Neural progenitor cell (in vitro differentiated cells): ENCODE measurements at regions not wholly inside any gene's neighbourhood (a gene's known extent, or its start where the extent isn't known, plus 50 kb on each side); places are given as distances from the start of the nearest gene placed in this dataset.

Experiments used
- DNase-seq: peaks from one replicate; pipeline ENCODE4 v3.0.0-alpha.2; 2016; ENCODE audit warnings: low spot score
- H2AFZ ChIP-seq: fragments of 200-600 bp; sonication (generic); replicated peaks from 2 replicates; pipeline ENCODE4 v1.6.1; 2016; ENCODE audit warnings: antibody characterized with exemption
- H3F3A ChIP-seq: fragments of 200-600 bp; sonication (generic); 2 replicates; pipeline ENCODE4 v1.6.1; 2016; ENCODE audit warnings: antibody characterized with exemption, low read depth
- H3K27ac ChIP-seq: fragments of 200-600 bp; sonication (generic); 2 replicates; pipeline ENCODE4 v1.5.1; 2016; ENCODE audit warnings: mild to moderate bottlenecking
- H3K27me3 ChIP-seq: fragments of 200-600 bp; sonication (generic); 2 replicates; pipeline ENCODE4 v1.6.1; 2016; ENCODE audit warnings: mild to moderate bottlenecking, moderate library complexity
- H3K36me3 ChIP-seq: fragments of 200-600 bp; sonication (generic); 2 replicates; pipeline ENCODE4 v1.5.1; 2016
- H3K4me1 ChIP-seq: fragments of 200-600 bp; sonication (generic); 2 replicates; pipeline ENCODE4 v1.6.1; 2016; ENCODE audit warnings: mixed run types
- H3K4me2 ChIP-seq: fragments of 200-600 bp; sonication (generic); 2 replicates; pipeline ENCODE4 v1.6.1; 2016
- H3K4me3 ChIP-seq: fragments of 200-600 bp; sonication (generic); 2 replicates; pipeline ENCODE4 v1.5.1; 2016
- H3K79me2 ChIP-seq: fragments of 200-600 bp; sonication (generic); 2 replicates; pipeline ENCODE4 v1.6.1; 2016; ENCODE audit warnings: low read depth
- H3K9ac ChIP-seq: fragments of 200-600 bp; sonication (generic); 2 replicates; pipeline ENCODE4 v1.6.1; 2016
- H3K9me3 ChIP-seq: fragments of 200-600 bp; sonication (generic); 2 replicates; pipeline ENCODE4 v1.5.1; 2016; ENCODE audit warnings: low read depth
- H4K20me1 ChIP-seq: fragments of 200-600 bp; sonication (generic); 2 replicates; pipeline ENCODE4 v1.6.1; 2016; ENCODE audit warnings: low read depth
- H3K27ac Mint-ChIP-seq: 3 replicates; pipeline ENCODE4 v1.8.0; 2021; ENCODE audit warnings: mixed read lengths
- H3K27me3 Mint-ChIP-seq: 2 replicates; pipeline ENCODE4 v1.8.0; 2022; ENCODE audit warnings: low read depth, mild to moderate bottlenecking, inconsistent platforms, moderate library complexity, mixed read lengths; ENCODE audit not compliant: insufficient read depth
- H3K36me3 Mint-ChIP-seq: 3 replicates; pipeline ENCODE4 v1.8.0; 2021; ENCODE audit warnings: mixed read lengths
- H3K4me1 Mint-ChIP-seq: 3 replicates; pipeline ENCODE4 v1.8.0; 2021; ENCODE audit warnings: mixed read lengths
- H3K4me3 Mint-ChIP-seq: 3 replicates; pipeline ENCODE4 v1.8.0; 2021; ENCODE audit warnings: mild to moderate bottlenecking, moderate library complexity, mixed read lengths
- H3K9me3 Mint-ChIP-seq: 3 replicates; pipeline ENCODE4 v1.8.0; 2020; ENCODE audit warnings: mixed read lengths
- EZH2 ChIP-seq: fragments of 200-600 bp; sonication (generic); IDR thresholded peaks from 2 replicates; pipeline ENCODE4 v1.6.1; 2017; ENCODE audit warnings: antibody characterized with exemption, mild to moderate bottlenecking, moderate library complexity
- EZH2phosphoT487 ChIP-seq: fragments of 200-600 bp; sonication (generic); IDR thresholded peaks from 2 replicates; pipeline ENCODE4 v1.6.1; 2017; ENCODE audit warnings: antibody characterized with exemption
- TF ChIP-seq, protein P1 (sequence below): fragments of 200-600 bp; sonication (generic); IDR thresholded peaks from 2 replicates; pipeline ENCODE4 v1.5.1; 2017; ENCODE audit warnings: antibody characterized with exemption, mild to moderate bottlenecking

DNA sequence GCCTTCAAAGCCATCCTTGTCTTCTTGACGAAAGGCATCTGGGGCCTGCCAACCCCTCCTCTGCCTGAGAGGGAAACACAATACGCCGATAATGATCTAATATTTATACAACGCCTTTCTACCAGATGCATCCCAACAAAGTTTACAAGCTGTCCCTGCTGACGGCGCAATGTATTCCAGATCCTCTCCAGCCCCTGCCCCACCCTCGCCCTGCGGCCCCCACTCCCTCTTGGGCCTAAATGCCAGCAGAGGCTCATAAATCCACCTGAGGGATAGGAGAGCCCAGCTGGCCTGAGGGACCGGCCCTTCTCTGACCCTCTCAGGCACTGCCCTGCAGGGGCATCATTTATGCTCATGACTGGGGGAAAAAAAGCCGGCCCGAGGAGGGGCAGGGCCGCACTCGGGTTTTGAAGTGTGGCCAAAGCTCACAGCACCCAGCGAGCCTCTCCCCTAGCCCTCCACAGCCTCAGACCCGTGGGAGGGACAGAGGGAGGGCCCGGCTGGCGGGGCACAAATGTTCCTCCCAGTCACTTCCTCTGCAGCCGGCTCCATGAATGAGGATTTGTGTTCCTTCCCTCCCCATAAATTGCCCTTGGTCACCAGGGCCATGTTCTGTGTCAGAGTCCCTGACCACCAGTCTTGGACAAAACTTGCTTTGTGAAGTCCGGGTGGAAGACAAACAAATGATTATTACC is 140.3 kb downstream of the FOXD2 start:
- Mint-ChIP-seq H3K9me3 (no peaks in the 10 kb centered on the region), H3K27me3 (peaks cover 17% of the 10 kb centered on the region), H3K27ac (peak overlapping the region; percentile 70), H3K4me3 (no peak overlapping the region), H3K4me1 (peaks cover 28% of the 10 kb centered on the region), H3K36me3 (no peaks in the 10 kb centered on the region)
- Histone ChIP-seq H2AFZ (no peak overlapping the region), H4K20me1 (no peaks in the 10 kb centered on the region), H3K4me3 (no peak overlapping the region), H3K27me3 (no peaks in the 10 kb centered on the region), H3K36me3 (no peaks in the 10 kb centered on the region), H3K27ac (no peak overlapping the region), H3K9me3 (no peaks in the 10 kb centered on the region), H3F3A (no peaks in the 10 kb centered on the region), H3K79me2 (no peaks in the 10 kb centered on the region), H3K9ac (no peak overlapping the region), H3K4me2 (no peak overlapping the region), H3K4me1 (peaks cover 6% of the 10 kb centered on the region)
- TF ChIP-seq EZH2phosphoT487 = no peak
- TF ChIP-seq EZH2 = no peak
- TF ChIP-seq, protein P1, sequence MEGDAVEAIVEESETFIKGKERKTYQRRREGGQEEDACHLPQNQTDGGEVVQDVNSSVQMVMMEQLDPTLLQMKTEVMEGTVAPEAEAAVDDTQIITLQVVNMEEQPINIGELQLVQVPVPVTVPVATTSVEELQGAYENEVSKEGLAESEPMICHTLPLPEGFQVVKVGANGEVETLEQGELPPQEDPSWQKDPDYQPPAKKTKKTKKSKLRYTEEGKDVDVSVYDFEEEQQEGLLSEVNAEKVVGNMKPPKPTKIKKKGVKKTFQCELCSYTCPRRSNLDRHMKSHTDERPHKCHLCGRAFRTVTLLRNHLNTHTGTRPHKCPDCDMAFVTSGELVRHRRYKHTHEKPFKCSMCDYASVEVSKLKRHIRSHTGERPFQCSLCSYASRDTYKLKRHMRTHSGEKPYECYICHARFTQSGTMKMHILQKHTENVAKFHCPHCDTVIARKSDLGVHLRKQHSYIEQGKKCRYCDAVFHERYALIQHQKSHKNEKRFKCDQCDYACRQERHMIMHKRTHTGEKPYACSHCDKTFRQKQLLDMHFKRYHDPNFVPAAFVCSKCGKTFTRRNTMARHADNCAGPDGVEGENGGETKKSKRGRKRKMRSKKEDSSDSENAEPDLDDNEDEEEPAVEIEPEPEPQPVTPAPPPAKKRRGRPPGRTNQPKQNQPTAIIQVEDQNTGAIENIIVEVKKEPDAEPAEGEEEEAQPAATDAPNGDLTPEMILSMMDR = no peak
- DNase-seq = no peak

DNA sequence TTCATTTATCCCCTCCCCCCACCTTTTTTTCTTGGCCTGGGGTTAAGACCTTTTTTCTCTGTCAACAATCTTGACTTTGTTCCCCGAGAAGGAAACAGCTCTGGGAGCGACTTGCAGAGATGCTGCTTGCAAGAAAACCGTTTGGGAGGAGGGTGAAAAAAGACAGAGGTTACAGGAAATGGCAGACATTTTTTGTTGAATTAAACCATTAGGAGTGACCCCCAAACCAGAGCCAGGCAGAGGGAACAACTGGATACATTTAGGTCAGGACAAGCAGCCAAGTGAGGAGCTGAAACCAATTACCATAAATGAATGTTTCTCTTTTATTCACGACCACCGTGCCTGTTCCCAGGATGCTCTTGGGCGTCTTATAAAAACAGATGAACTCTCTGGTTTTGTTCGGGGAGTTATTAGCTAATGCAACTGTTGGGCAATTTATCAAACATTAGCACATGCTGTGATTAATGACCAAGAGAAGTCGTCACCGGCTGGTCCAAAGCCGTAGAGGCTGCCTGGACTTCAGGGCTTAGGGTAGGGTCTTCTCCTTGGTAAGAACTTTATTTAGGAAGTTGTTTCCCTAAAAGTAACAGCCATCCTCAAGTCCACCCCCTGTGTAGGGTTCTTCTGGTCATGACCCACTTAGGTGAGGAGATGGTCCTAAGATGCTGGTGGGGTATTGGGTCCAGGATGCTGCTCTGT is 141.0 kb downstream of the FOXD2 start:
- Histone ChIP-seq H3K4me1 (peaks cover 3% of the 10 kb centered on the region), H3K4me2 (no peak overlapping the region), H3K9ac (no peak overlapping the region), H3K9me3 (no peaks in the 10 kb centered on the region), H2AFZ (no peak overlapping the region), H3K36me3 (no peaks in the 10 kb centered on the region), H3K79me2 (no peaks in the 10 kb centered on the region), H3K27me3 (no peaks in the 10 kb centered on the region), H3K27ac (no peak overlapping the region), H4K20me1 (no peaks in the 10 kb centered on the region), H3F3A (no peaks in the 10 kb centered on the region), H3K4me3 (no peak overlapping the region)
- H3K4me3 Mint-ChIP-seq = no peak overlapping the region
- peaks cover 21% of the 10 kb centered on the region for H3K4me1 Mint-ChIP-seq
- TF ChIP-seq, protein P1 = no peak
- TF ChIP-seq EZH2phosphoT487 (no peak), EZH2 (no peak)
- H3K27me3 Mint-ChIP-seq = peaks cover 17% of the 10 kb centered on the region
- H3K9me3 Mint-ChIP-seq = no peaks in the 10 kb centered on the region
- DNase-seq = no peak
- no peaks in the 10 kb centered on the region for H3K36me3 Mint-ChIP-seq
- peak overlapping the region; percentile 70 for H3K27ac Mint-ChIP-seq

DNA sequence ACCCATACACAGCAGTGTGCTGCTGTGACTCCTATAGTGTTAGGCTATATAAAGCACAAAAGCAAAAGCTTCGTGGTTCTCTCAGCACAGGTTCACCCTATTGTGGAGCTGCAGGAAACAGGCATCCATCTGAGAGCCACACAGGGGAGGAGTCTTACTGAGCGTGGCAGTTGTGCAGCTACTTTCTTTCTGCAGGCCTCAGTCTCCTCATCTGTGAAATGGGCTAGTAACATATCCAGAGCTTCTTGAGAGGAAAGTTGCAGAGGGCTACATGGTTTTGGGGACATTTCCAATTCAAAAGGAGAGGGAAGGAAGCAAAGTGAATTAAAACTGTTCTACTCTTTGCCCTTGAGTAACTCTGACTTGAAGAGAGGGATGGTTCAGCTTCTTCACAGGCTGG is 142.0 kb downstream of the FOXD2 start:
- H3K27me3 Mint-ChIP-seq = peaks cover 17% of the 10 kb centered on the region
- H3K4me3 Mint-ChIP-seq = no peak overlapping the region

More for the DNA sequence above, 142.0 kb downstream of the FOXD2 start:
- Mint-ChIP-seq H3K27ac (no peak overlapping the region), H3K4me1 (peaks cover 21% of the 10 kb centered on the region), H3K9me3 (no peaks in the 10 kb centered on the region), H3K36me3 (no peaks in the 10 kb centered on the region)
- Histone ChIP-seq H3F3A (no peaks in the 10 kb centered on the region), H3K4me1 (peaks cover 3% of the 10 kb centered on the region), H3K9ac (no peak overlapping the region), H3K27me3 (no peaks in the 10 kb centered on the region), H3K9me3 (no peaks in the 10 kb centered on the region), H4K20me1 (no peaks in the 10 kb centered on the region), H2AFZ (no peak overlapping the region), H3K4me2 (no peak overlapping the region), H3K79me2 (no peaks in the 10 kb centered on the region), H3K36me3 (no peaks in the 10 kb centered on the region), H3K27ac (no peak overlapping the region), H3K4me3 (no peak overlapping the region)
- DNase-seq = no peak
- TF ChIP-seq EZH2 (no peak), EZH2phosphoT487 (no peak)
- TF ChIP-seq, protein P1 = no peak
